ENCODE measurements at regions not wholly inside any gene's neighbourhood (a gene's known extent, or its start where the extent isn't known, plus 50 kb on each side); places are given as distances from the start of the nearest gene placed in this dataset.

DNA sequence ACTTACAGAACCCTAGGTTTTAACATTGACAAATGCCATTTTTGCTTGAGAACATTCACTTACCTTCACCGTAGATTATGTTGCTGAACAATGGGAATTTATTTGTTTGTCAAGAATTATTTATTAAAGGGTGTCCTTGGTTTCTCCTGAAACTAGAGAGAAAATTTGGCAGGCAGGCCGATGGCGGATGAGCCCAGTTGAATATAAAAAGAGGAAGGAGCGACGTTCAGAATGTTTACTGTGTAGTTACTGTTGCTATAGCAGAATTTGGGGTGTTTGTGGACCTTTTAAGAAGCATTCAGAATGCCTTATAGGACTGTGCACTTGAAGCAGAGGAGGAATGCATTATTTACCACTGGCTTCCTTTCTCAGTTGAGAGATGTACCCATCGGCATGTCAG is 268.2 kb downstream of the CDH10 start:
- ATAC-seq = no peak
- TF ChIP-seq, protein P1, sequence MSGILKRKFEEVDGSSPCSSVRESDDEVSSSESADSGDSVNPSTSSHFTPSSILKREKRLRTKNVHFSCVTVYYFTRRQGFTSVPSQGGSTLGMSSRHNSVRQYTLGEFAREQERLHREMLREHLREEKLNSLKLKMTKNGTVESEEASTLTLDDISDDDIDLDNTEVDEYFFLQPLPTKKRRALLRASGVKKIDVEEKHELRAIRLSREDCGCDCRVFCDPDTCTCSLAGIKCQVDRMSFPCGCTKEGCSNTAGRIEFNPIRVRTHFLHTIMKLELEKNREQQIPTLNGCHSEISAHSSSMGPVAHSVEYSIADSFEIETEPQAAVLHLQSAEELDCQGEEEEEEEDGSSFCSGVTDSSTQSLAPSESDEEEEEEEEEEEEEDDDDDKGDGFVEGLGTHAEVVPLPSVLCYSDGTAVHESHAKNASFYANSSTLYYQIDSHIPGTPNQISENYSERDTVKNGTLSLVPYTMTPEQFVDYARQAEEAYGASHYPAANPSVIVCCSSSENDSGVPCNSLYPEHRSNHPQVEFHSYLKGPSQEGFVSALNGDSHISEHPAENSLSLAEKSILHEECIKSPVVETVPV (CRISPR knock-in tag; IDR thresholded peaks at IDR 0.05) = no peak
- no peak for TF ChIP-seq OSR1 (CRISPR knock-in tag; IDR thresholded peaks at IDR 0.05)
- no peak for TF ChIP-seq ARNTL (CRISPR knock-in tag; IDR thresholded peaks at IDR 0.05; ENCODE audit: borderline replicate concordance, low read depth)
- TF ChIP-seq TOX (CRISPR knock-in tag; IDR thresholded peaks at IDR 0.05; ENCODE audit: borderline replicate concordance) = no peak
- TF ChIP-seq, protein P2, sequence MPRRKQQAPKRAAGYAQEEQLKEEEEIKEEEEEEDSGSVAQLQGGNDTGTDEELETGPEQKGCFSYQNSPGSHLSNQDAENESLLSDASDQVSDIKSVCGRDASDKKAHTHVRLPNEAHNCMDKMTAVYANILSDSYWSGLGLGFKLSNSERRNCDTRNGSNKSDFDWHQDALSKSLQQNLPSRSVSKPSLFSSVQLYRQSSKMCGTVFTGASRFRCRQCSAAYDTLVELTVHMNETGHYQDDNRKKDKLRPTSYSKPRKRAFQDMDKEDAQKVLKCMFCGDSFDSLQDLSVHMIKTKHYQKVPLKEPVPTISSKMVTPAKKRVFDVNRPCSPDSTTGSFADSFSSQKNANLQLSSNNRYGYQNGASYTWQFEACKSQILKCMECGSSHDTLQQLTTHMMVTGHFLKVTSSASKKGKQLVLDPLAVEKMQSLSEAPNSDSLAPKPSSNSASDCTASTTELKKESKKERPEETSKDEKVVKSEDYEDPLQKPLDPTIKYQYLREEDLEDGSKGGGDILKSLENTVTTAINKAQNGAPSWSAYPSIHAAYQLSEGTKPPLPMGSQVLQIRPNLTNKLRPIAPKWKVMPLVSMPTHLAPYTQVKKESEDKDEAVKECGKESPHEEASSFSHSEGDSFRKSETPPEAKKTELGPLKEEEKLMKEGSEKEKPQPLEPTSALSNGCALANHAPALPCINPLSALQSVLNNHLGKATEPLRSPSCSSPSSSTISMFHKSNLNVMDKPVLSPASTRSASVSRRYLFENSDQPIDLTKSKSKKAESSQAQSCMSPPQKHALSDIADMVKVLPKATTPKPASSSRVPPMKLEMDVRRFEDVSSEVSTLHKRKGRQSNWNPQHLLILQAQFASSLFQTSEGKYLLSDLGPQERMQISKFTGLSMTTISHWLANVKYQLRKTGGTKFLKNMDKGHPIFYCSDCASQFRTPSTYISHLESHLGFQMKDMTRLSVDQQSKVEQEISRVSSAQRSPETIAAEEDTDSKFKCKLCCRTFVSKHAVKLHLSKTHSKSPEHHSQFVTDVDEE (CRISPR knock-in tag; IDR thresholded peaks at IDR 0.05) = no peak
- no peak for TF ChIP-seq CSDC2 (CRISPR knock-in tag; IDR thresholded peaks at IDR 0.05)
- no peak for TF ChIP-seq TCF4 (CRISPR knock-in tag; IDR thresholded peaks at IDR 0.05; ENCODE audit: borderline replicate concordance)
- no peak for TF ChIP-seq ZNF8 (CRISPR knock-in tag; IDR thresholded peaks at IDR 0.05)
- no peak for TF ChIP-seq ZFP3 (CRISPR knock-in tag; IDR thresholded peaks at IDR 0.05)
- no peak for TF ChIP-seq ESRRG (CRISPR knock-in tag; IDR thresholded peaks at IDR 0.05)
- no peak for TF ChIP-seq ZNF565 (CRISPR knock-in tag; conservative IDR thresholded peaks at IDR 0.05; ENCODE audit: low read depth)
- TF ChIP-seq ISL1 (CRISPR knock-in tag; IDR thresholded peaks at IDR 0.05) = no peak

DNA sequence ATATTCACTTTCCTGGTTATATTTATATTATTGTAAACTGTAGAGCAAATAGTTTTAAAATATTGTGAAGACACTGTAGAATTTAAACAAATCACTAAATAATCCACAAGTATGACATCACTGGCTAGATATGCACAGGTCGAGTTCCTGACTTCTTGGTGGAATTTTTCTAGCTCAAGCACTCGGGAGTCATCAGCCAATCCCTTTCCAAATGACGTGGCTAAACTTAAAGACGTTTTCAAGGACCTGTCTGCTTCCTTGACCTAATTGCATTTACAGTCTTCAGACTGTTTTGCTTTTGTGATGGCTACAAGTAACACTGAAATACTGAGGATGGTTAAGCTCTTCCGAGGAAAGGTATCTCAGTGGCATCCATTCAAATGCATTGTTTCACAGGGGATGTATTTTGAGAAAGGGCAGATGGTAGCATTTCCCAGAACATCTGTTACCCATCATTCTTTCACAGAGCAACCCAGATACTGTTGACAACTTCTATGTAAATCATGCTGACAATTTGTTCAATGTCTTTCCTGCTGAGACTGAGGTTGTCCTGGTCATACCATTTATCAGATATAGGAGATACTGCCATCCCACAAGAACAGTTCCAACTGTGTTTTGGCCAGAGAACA is 262.8 kb downstream of the CDH10 start:
- TF ChIP-seq, protein P3, sequence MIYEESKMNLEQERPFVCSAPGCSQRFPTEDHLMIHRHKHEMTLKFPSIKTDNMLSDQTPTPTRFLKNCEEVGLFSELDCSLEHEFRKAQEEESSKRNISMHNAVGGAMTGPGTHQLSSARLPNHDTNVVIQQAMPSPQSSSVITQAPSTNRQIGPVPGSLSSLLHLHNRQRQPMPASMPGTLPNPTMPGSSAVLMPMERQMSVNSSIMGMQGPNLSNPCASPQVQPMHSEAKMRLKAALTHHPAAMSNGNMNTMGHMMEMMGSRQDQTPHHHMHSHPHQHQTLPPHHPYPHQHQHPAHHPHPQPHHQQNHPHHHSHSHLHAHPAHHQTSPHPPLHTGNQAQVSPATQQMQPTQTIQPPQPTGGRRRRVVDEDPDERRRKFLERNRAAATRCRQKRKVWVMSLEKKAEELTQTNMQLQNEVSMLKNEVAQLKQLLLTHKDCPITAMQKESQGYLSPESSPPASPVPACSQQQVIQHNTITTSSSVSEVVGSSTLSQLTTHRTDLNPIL (CRISPR knock-in tag; IDR thresholded peaks at IDR 0.05; ENCODE audit: low read depth) = no peak
- TF ChIP-seq ESRRG (CRISPR knock-in tag; IDR thresholded peaks at IDR 0.05) = no peak
- no peak for TF ChIP-seq PPARA (CRISPR knock-in tag; IDR thresholded peaks at IDR 0.05; ENCODE audit: borderline replicate concordance)
- TF ChIP-seq CSDC2 (CRISPR knock-in tag; IDR thresholded peaks at IDR 0.05) = no peak
- TF ChIP-seq ZNF8 (CRISPR knock-in tag; IDR thresholded peaks at IDR 0.05) = no peak
- TF ChIP-seq ZNF565 (CRISPR knock-in tag; conservative IDR thresholded peaks at IDR 0.05; ENCODE audit: low read depth) = no peak
- TF ChIP-seq SNAI2 (CRISPR knock-in tag; IDR thresholded peaks at IDR 0.05) = no peak
- no peak for TF ChIP-seq TOX (CRISPR knock-in tag; IDR thresholded peaks at IDR 0.05; ENCODE audit: borderline replicate concordance)
- TF ChIP-seq, protein P4, sequence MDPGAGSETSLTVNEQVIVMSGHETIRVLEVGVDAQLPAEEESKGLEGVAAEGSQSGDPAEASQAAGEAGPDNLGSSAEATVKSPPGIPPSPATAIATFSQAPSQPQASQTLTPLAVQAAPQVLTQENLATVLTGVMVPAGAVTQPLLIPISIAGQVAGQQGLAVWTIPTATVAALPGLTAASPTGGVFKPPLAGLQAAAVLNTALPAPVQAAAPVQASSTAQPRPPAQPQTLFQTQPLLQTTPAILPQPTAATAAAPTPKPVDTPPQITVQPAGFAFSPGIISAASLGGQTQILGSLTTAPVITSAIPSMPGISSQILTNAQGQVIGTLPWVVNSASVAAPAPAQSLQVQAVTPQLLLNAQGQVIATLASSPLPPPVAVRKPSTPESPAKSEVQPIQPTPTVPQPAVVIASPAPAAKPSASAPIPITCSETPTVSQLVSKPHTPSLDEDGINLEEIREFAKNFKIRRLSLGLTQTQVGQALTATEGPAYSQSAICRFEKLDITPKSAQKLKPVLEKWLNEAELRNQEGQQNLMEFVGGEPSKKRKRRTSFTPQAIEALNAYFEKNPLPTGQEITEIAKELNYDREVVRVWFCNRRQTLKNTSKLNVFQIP (CRISPR knock-in tag; IDR thresholded peaks at IDR 0.05; ENCODE audit: borderline replicate concordance, low read depth) = no peak
- TF ChIP-seq, protein P2 (CRISPR knock-in tag; IDR thresholded peaks at IDR 0.05) = no peak
- no peak for TF ChIP-seq ZNF70 (CRISPR knock-in tag; IDR thresholded peaks at IDR 0.05)
- no peak for TF ChIP-seq ARNTL (CRISPR knock-in tag; IDR thresholded peaks at IDR 0.05; ENCODE audit: borderline replicate concordance, low read depth)
- no peak for TF ChIP-seq BACH2 (CRISPR knock-in tag; IDR thresholded peaks at IDR 0.05; ENCODE audit: borderline replicate concordance)
- no peak for TF ChIP-seq ZFP30 (CRISPR knock-in tag; IDR thresholded peaks at IDR 0.05)
- TF ChIP-seq RARB (CRISPR knock-in tag; IDR thresholded peaks at IDR 0.05) = no peak
- no peak for TF ChIP-seq ISL1 (CRISPR knock-in tag; IDR thresholded peaks at IDR 0.05)
- TF ChIP-seq ZFP3 (CRISPR knock-in tag; IDR thresholded peaks at IDR 0.05) = no peak
- ATAC-seq = no peak

Data from SK-N-SH treated with all-trans-retinoic acid at 6 μM for 48 hours (cell line).